ENCODE measurements at regions not wholly inside any gene's neighbourhood (a gene's known extent, or its start where the extent isn't known, plus 50 kb on each side); places are given as distances from the start of the nearest gene placed in this dataset.

- no peak for DNase-seq
These were observed 308.0 kb downstream of the CMPK2 start for GRCh38 chr2:6557737-6558136.

GRCh38 chr2:6562771-6563170 lies 302.9 kb downstream of the CMPK2 start:
- no peak for DNase-seq

GRCh38 chr2:6564326-6564725 lies 301.4 kb downstream of the CMPK2 start:
- no peak for DNase-seq

- no peak for DNase-seq
These were observed 291.6 kb downstream of the CMPK2 start for GRCh38 chr2:6574121-6574520.

GRCh38 chr2:6576302-6576701 lies 289.4 kb downstream of the CMPK2 start:
- no peak for DNase-seq

GRCh38 chr2:6577960-6578359 lies 287.7 kb downstream of the CMPK2 start:
- DNase-seq = no peak

- DNase-seq = no peak
These were observed 287.3 kb downstream of the CMPK2 start for GRCh38 chr2:6578416-6578815.

- no peak for DNase-seq
These were observed 286.4 kb downstream of the CMPK2 start for GRCh38 chr2:6579281-6579680.

- no peak for DNase-seq
These were observed 284.7 kb downstream of the CMPK2 start for GRCh38 chr2:6580982-6581381.

GRCh38 chr2:6589150-6589549 lies 276.6 kb downstream of the CMPK2 start:
- DNase-seq = no peak

- no peak for DNase-seq
These were observed 275.3 kb downstream of the CMPK2 start for GRCh38 chr2:6590442-6590841.

- no peak for DNase-seq
These were observed 263.2 kb downstream of the CMPK2 start for GRCh38 chr2:6602471-6602870.

GRCh38 chr2:6605836-6606505 lies 259.7 kb downstream of the CMPK2 start:
- no peak for DNase-seq

- DNase-seq = no peak
These were observed 247.9 kb downstream of the CMPK2 start for GRCh38 chr2:6617794-6618193.

- no peak for DNase-seq
These were observed 247.5 kb downstream of the CMPK2 start for GRCh38 chr2:6618201-6618600.

- DNase-seq = no peak
These were observed 242.0 kb downstream of the CMPK2 start for GRCh38 chr2:6623746-6624145.

- DNase-seq = no peak
These were observed 239.2 kb downstream of the CMPK2 start for GRCh38 chr2:6626401-6627012.

- DNase-seq = no peak
These were observed 238.4 kb downstream of the CMPK2 start for GRCh38 chr2:6627316-6627715.

- no peak for DNase-seq
These were observed 235.5 kb downstream of the CMPK2 start for GRCh38 chr2:6630209-6630608.

- no peak for DNase-seq
These were observed 230.4 kb downstream of the CMPK2 start for GRCh38 chr2:6635296-6635695.

GRCh38 chr2:6637330-6637729 lies 228.4 kb downstream of the CMPK2 start:
- DNase-seq = no peak

- DNase-seq = no peak
These were observed 225.6 kb downstream of the CMPK2 start for GRCh38 chr2:6639929-6640620.

GRCh38 chr2:6640621-6641015 lies 225.1 kb downstream of the CMPK2 start:
- no peak for DNase-seq

- no peak for DNase-seq
These were observed 223.8 kb downstream of the CMPK2 start for GRCh38 chr2:6641956-6642355.
